Duodenal mucosa (tissue), 2 donors: ENCODE measurements at regions not wholly inside any gene's neighbourhood (a gene's known extent, or its start where the extent isn't known, plus 50 kb on each side); places are given as distances from the start of the nearest gene placed in this dataset.

ENCODE experiments used
- H3K27ac ChIP-seq: one replicate; pipeline ENCODE4 v1.7.0; 2013; ENCODE audit warnings: low read depth, low read length
- H3K27me3 ChIP-seq, 2 donors: one replicate each; pipeline ENCODE4 v1.7.0; 2013; ENCODE audit warnings: low read length in 2 of 2, control low read depth in 1 of 2; ENCODE audit not compliant: insufficient read depth in 2 of 2, control insufficient read depth in 1 of 2
- H3K36me3 ChIP-seq, 2 donors: one replicate each; pipeline ENCODE4 v1.7.0; 2013; ENCODE audit warnings: low read length in 2 of 2, control low read depth in 1 of 2; ENCODE audit not compliant: insufficient read depth in 2 of 2, control insufficient read depth in 1 of 2
- H3K4me1 ChIP-seq, 2 donors: one replicate each; pipeline ENCODE4 v1.7.0; 2013; ENCODE audit warnings: low read length in 2 of 2, control low read depth in 1 of 2; ENCODE audit not compliant: insufficient read depth in 2 of 2, control insufficient read depth in 1 of 2
- H3K4me3 ChIP-seq, 2 donors: one replicate each; pipeline ENCODE4 v1.7.0; 2013; ENCODE audit warnings: low read length in 2 of 2, low read depth in 1 of 2
- H3K9ac ChIP-seq, 2 donors: one replicate each; pipeline ENCODE4 v1.7.0; 2013; ENCODE audit warnings: low read length in 2 of 2, low read depth in 1 of 2
- H3K9me3 ChIP-seq, 2 donors: one replicate each; pipeline ENCODE4 v1.7.0; 2013; ENCODE audit warnings: low read length in 2 of 2, control low read depth in 1 of 2; ENCODE audit not compliant: control insufficient read depth in 1 of 2

DNA sequence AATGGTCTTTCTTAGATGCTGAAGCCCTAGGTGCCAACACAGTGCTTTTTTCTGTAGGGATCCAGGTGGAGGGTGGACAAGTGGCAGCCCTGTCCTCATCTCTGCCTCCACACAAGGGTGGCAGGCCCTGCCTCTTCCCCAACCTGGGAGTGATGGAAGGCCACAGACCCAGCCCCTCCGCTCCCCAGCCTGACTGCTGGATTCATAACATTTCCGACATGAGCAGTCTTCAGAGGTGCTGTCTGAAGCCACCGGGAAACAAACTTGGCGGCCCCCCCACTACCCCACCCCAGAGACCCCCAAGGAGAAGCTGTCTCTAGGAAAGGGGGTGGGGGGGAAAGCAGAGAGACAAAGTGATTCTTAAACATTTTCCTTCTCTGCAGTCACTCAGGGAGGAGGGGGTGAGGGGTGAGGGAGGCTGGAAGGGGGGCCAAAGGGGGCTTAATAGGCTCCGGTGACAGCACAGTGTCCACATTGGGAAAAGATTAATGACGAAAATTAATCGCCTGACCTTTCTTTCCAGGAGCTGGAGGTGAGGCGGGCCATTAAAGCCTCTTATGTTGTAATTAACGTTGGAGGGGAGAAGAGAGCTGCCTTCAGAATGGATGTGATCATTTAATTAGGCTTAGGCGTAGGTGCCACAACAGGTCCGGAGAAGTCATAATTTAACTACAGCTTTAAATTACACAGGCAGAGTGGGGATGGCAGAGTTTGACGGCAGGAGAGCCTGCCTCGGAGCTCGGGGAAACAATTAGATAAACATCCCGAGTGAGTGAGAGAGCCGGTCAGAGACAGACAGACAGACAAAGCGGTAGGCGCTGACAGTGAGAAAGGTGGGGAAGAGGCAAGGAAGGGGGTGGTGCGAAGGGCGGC, 76.8 kb upstream of the FOXP4 start:
- Histone ChIP-seq H3K36me3 (no peaks in the 10 kb centered on the region), H3K27ac (no peak overlapping the region), H3K4me3 (peak overlapping the region; percentile 13 to 55), H3K27me3 (peaks cover 13 to 33% of the 10 kb centered on the region in 2 donors), H3K9ac (no peak overlapping the region), H3K4me1 (no peaks in the 10 kb centered on the region), H3K9me3 (no peaks in the 10 kb centered on the region)

- no peaks in the 10 kb centered on the region for H3K36me3 ChIP-seq
- H3K4me1 ChIP-seq, result no peaks in the 10 kb centered on the region
- H3K9me3 ChIP-seq, result no peaks in the 10 kb centered on the region
- no peak overlapping the region for H3K9ac ChIP-seq
- peaks cover 11 to 33% of the 10 kb centered on the region in 2 donors for H3K27me3 ChIP-seq
- H3K4me3 ChIP-seq, result peak overlapping the region; percentile 13 to 55
- H3K27ac ChIP-seq, result no peak overlapping the region
Observed at GRCh38 chr6:41470029-41470330, 76.2 kb upstream of the FOXP4 start.

- no peak overlapping the region for H3K27ac ChIP-seq
- H3K4me1 ChIP-seq, result no peaks in the 10 kb centered on the region
- peaks cover 11 to 33% of the 10 kb centered on the region in 2 donors for H3K27me3 ChIP-seq
- H3K9me3 ChIP-seq, result no peaks in the 10 kb centered on the region
- no peaks in the 10 kb centered on the region for H3K36me3 ChIP-seq
- no peak overlapping the region for H3K9ac ChIP-seq
- H3K4me3 ChIP-seq, result peak overlapping the region; percentile 13 to 55
Observed at GRCh38 chr6:41470331-41471063, 75.7 kb upstream of the FOXP4 start.

GRCh38 chr6:41471064-41471895, 74.9 kb upstream of the FOXP4 start:
- no peak overlapping the region for H3K9ac ChIP-seq
- H3K4me3 ChIP-seq, result no peak overlapping the region
- no peak overlapping the region for H3K27ac ChIP-seq
- peaks cover 11 to 37% of the 10 kb centered on the region in 2 donors for H3K27me3 ChIP-seq
- H3K4me1 ChIP-seq, result no peaks in the 10 kb centered on the region
- H3K36me3 ChIP-seq, result no peaks in the 10 kb centered on the region
- no peaks in the 10 kb centered on the region for H3K9me3 ChIP-seq

DNA sequence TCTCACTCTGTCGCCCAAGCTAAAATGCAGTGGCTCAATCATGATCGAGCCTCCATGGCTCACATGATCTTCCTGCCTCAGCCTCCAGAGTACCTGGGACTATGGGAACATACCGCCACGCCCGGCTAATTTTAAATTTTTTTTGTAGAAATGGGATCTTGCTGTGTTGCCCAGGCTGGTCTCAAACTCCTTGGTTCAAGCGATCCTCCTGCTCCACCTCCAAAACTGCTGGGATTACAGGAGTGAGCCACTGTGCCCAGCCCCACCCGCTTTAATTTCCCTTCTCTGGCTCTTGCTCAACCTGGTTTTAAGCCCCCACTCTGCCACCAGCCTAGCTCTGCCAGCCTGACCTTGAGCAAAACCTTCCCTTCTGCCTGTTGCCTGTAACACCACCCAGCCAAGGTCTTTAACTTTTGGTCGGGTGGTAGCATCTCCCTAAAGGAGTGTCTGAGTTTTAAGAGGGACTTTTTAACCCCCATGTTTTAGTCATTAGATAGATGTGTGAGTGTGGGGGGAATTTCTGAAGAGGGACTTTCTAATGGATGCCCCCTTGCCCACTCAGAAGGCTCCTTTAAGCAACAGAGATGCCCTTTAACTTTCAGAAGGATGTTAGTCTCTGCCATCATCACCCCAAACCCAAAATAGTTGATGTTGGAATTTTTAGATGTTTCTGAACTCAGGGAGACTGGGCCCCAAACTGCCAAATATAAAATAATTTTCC, 71.8 kb upstream of the FOXP4 start:
- no peak overlapping the region for H3K9ac ChIP-seq
- H3K27me3 ChIP-seq, result peaks cover 7 to 26% of the 10 kb centered on the region in 2 donors
- no peaks in the 10 kb centered on the region for H3K4me1 ChIP-seq
- no peak overlapping the region for H3K4me3 ChIP-seq
- no peaks in the 10 kb centered on the region for H3K9me3 ChIP-seq
- H3K36me3 ChIP-seq, result no peaks in the 10 kb centered on the region
- H3K27ac ChIP-seq, result no peak overlapping the region

GRCh38 chr6:41475164-41475563, 71.0 kb upstream of the FOXP4 start:
- no peak overlapping the region for H3K4me3 ChIP-seq
- H3K36me3 ChIP-seq, result no peaks in the 10 kb centered on the region
- H3K27ac ChIP-seq, result no peak overlapping the region
- peaks cover 7 to 20% of the 10 kb centered on the region in 2 donors for H3K27me3 ChIP-seq
- H3K9me3 ChIP-seq, result no peaks in the 10 kb centered on the region
- no peak overlapping the region for H3K9ac ChIP-seq
- H3K4me1 ChIP-seq, result no peaks in the 10 kb centered on the region

DNA sequence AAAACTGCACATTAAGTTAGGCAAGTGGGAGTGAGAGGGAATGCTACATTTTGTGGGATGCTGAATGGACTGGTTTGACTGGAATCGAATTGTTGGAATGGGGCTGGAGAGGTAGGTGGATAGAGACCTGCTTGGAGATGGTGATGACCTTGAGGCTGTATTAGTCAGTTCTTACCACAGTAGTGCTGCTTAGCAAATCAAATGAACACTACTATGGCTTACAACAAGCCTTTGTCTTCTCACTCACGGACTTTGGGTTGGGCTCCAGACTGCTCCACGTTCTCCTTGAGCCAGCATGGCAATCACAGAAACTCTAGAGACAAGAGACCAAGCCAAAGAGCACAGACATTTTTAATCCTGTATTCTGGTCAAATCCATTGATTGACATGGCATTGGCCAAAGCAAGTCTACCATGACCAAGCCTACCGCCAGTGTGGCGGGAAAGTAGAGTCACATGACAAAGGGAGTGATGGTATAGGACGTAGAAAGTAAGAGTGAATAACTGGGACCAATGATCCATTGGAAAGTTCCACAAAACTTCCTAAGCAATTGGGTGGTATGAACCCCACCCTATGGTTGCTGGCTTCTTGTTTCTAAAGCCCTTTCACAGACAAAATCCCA, 70.3 kb upstream of the FOXP4 start:
- peaks cover 2 to 16% of the 10 kb centered on the region in 2 donors for H3K27me3 ChIP-seq
- no peaks in the 10 kb centered on the region for H3K4me1 ChIP-seq
- no peak overlapping the region for H3K9ac ChIP-seq
- no peak overlapping the region for H3K27ac ChIP-seq
- H3K36me3 ChIP-seq, result no peaks in the 10 kb centered on the region
- no peak overlapping the region for H3K4me3 ChIP-seq
- H3K9me3 ChIP-seq, result no peaks in the 10 kb centered on the region

GRCh38 chr6:41476401-41476800, 69.8 kb upstream of the FOXP4 start:
- Histone ChIP-seq H3K9me3 (no peaks in the 10 kb centered on the region), H3K9ac (no peak overlapping the region), H3K27ac (no peak overlapping the region), H3K4me3 (no peak overlapping the region), H3K27me3 (peaks cover 0 to 10% of the 10 kb centered on the region in 2 donors), H3K36me3 (no peaks in the 10 kb centered on the region), H3K4me1 (no peaks in the 10 kb centered on the region)

GRCh38 chr6:41477572-41477971, 68.6 kb upstream of the FOXP4 start:
- Histone ChIP-seq H3K4me3 (no peak overlapping the region), H3K27ac (no peak overlapping the region), H3K4me1 (no peaks in the 10 kb centered on the region), H3K9me3 (no peaks in the 10 kb centered on the region), H3K36me3 (no peaks in the 10 kb centered on the region), H3K9ac (no peak overlapping the region), H3K27me3 (peaks cover 0 to 5% of the 10 kb centered on the region in 2 donors)
